AG10803 (cell line): ENCODE measurements at regions not wholly inside any gene's neighbourhood (a gene's known extent, or its start where the extent isn't known, plus 50 kb on each side); places are given as distances from the start of the nearest gene placed in this dataset.
A peak's percentile ranks its signal among the peaks of the same experiment; 100 is the strongest.

ENCODE experiments used
- DNase-seq: peaks from one replicate; pipeline ENCODE4 v3.0.0; 2010; ENCODE audit warnings: low read depth
- H3K4me3 ChIP-seq: 2 replicates; pipeline ENCODE4 v1.5.1; 2011; ENCODE audit warnings: mild to moderate bottlenecking, low read length, control low read depth
- CTCF ChIP-seq: conservative IDR thresholded peaks from 2 replicates; pipeline ENCODE4 v1.5.1; 2011; ENCODE audit warnings: mild to moderate bottlenecking, low read length, control low read depth, inconsistent platforms

DNA sequence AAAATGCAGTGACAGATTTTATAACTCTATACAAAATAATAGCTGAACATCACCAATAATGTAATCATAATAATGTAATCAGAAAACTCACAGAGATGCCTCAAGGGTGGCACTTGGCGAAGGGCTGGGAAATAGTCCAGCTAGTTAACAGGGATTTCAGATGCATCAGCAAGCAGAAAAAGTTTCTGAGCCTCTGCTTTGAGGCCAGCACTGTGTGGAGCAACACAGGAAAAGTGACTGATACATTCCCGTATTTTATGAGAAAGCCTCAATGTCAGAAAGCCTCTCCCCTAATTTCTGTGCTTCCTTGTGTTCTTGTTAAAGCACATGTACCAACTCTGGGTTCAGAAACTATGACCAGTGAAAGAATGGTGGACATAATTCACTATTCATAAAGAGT lies 304.8 kb downstream of the VPS13C start:
- no peak for DNase-seq
- TF ChIP-seq CTCF, result no peak

GRCh38 chr15:61753018-61753710 lies 307.1 kb downstream of the VPS13C start:
- H3K4me3 ChIP-seq, result no peak overlapping the region
- DNase-seq, result no peak
- TF ChIP-seq CTCF, result no peak

More for the DNA sequence above, 304.8 kb downstream of the VPS13C start:
- no peak overlapping the region for H3K4me3 ChIP-seq

GRCh38 chr15:61752001-61752400 lies 308.2 kb downstream of the VPS13C start:
- no peak overlapping the region for H3K4me3 ChIP-seq
- no peak for DNase-seq
- TF ChIP-seq CTCF, result no peak

DNA sequence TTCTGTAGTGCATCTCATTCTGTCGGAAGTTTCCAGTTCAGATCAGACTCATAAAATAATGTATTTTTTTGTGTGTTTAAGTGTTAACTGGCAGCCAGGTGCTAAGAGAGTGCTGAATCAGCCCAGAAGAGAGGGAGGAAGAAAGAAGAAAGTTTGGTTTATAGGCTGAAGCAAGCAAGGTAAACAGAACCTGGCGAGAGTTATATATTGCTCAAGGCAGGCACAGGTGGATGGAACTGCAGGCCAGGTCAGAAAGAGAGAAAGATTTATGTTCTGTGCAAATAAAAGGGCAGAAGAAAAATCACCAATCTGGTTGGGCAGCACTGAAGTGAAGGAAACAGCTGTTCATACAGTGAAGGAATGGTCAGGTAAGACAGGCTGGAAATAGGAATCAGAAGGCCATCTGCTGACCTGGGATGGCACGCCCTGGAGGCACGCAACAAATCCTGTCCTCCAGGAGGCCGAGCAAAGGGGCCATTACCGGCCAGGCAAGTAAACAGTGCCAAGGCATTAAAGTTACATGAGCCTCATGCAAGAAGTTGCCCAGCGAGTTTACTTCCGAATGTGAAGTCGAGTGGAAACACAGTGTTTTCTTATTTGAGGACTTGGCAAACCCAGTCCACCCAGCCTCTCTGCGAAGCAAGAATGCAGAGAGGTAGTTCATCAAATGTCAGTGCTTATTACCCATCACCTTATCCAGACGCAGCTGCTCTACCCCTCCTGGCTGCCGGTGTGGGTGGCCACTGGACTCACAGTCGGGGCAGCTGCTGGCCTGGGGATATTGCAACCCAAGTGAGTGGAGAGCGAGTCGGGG lies 309.8 kb downstream of the VPS13C start:
- no peak for TF ChIP-seq CTCF
- no peak overlapping the region for H3K4me3 ChIP-seq
- DNase-seq, result no peak

GRCh38 chr15:61749169-61749568 lies 311.1 kb downstream of the VPS13C start:
- DNase-seq, result peak; percentile 12
- no peak overlapping the region for H3K4me3 ChIP-seq
- TF ChIP-seq CTCF, result no peak

- peak; percentile 18 for DNase-seq
- no peak for TF ChIP-seq CTCF
- H3K4me3 ChIP-seq, result no peak overlapping the region
Observed at GRCh38 chr15:61748529-61748928, 311.7 kb downstream of the VPS13C start.

GRCh38 chr15:61746589-61746988 lies 313.7 kb downstream of the VPS13C start:
- TF ChIP-seq CTCF, result no peak

More at GRCh38 chr15:61746589-61746988, 313.7 kb downstream of the VPS13C start:
- no peak for DNase-seq
- no peak overlapping the region for H3K4me3 ChIP-seq
